HepG2 (cell line): ENCODE measurements at regions not wholly inside any gene's neighbourhood (a gene's known extent, or its start where the extent isn't known, plus 50 kb on each side); places are given as distances from the start of the nearest gene placed in this dataset.

Experiments used
- ATAC-seq: fragments of 200-7000 bp; cut with Tn5 transposase; 3 replicates; pipeline ENCODE4 v1.9.1; 2020; ENCODE audit warnings: mild to moderate bottlenecking, moderate library complexity
- BruUV-seq: library from RNA; stranded (reverse); fragments of 400-500 nt; replicated peaks from 2 replicates; lab custom pipeline; 2021; lab: Mats Ljungman, UMichigan
- CTCF ChIA-PET: fragments of 300-600 bp; formaldehyde crosslinking; extraction: SDS; loops from one replicate; lab custom pipeline; 2021; ENCODE audit warnings: low total read pairs, inconsistent platforms, low intra/inter-chr PET ratio; lab: Yijun Ruan, JAX
- POLR2A ChIA-PET: fragments of 350-600 bp; sonication (Branson Sonifier 250); formaldehyde crosslinking; loops from one replicate; lab custom pipeline; 2020; ENCODE audit warnings: antibody characterized with exemption, inconsistent platforms; lab: Yijun Ruan, JAX
- DNase-seq: peaks from one replicate; pipeline ENCODE4 v3.0.0-alpha.2; 2015; ENCODE audit warnings: low spot score
- FAIRE-seq: peaks from 3 replicates; lab custom pipeline; 2011; peaks lifted over from hg19 to GRCh38; lab: Jason Lieb, UNC
- H2AFZ ChIP-seq: one replicate; pipeline ENCODE4 v1.6.1; 2011; ENCODE audit warnings: low read length, inconsistent platforms
- H3K27ac ChIP-seq: fragments of 300-600 bp; 3 replicates; pipeline ENCODE4 v1.8.0; 2011; ENCODE audit warnings: mixed run types, mild to moderate bottlenecking, mixed read lengths, low read length, inconsistent platforms; ENCODE audit not compliant: insufficient read depth; ENCODE audit errors: extremely low read length
- H3K27me3 ChIP-seq, 2 experiments: fragments of 200-600 bp in 1 of 2; 2 replicates in 1 of 2; 3 replicates in 1 of 2; pipeline versions ENCODE4 v1.6.0 to v1.8.0; 2011; ENCODE audit warnings: low read length in 2 of 2, mild to moderate bottlenecking in 2 of 2, moderate library complexity in 2 of 2, inconsistent platforms in 1 of 2; ENCODE audit not compliant: insufficient read depth in 2 of 2, control insufficient read depth in 1 of 2
- H3K36me3 ChIP-seq, 2 experiments: fragments of 200-600 bp in 1 of 2; replicated peaks in 1 of 2; 2 replicates in 1 of 2; 3 replicates in 1 of 2; pipeline versions ENCODE4 v1.5.1 to v1.8.0; 2011; ENCODE audit warnings: low read length in 2 of 2, inconsistent platforms in 1 of 2; ENCODE audit not compliant: insufficient read depth in 2 of 2, control insufficient read depth in 1 of 2
- H3K4me1 ChIP-seq: 2 replicates; pipeline ENCODE4 v1.5.1; 2012; ENCODE audit warnings: low read length, inconsistent platforms; ENCODE audit not compliant: insufficient read depth
- H3K4me2 ChIP-seq: 2 replicates; pipeline ENCODE4 v1.6.0; 2011; ENCODE audit warnings: low read depth, low read length, inconsistent platforms
- H3K4me3 ChIP-seq, 3 experiments: fragments of 200-600 bp in 1 of 3; sonication (generic), shearing (Covaris generic) in 1 of 3; replicated peaks in 1 of 3; 2 replicates each; pipeline ENCODE4 v1.5.1; 2011 to 2016; ENCODE audit warnings: low read length in 3 of 3, inconsistent platforms in 2 of 3, low read depth in 2 of 3, mild to moderate bottlenecking in 2 of 3, control low read depth in 1 of 3, mixed read lengths in 1 of 3; ENCODE audit not compliant: insufficient read depth in 1 of 3
- H3K79me2 ChIP-seq: one replicate; pipeline ENCODE4 v1.6.1; 2011; ENCODE audit warnings: low read length, inconsistent platforms; ENCODE audit not compliant: insufficient read depth
- H3K9ac ChIP-seq: 2 replicates; pipeline ENCODE4 v1.6.0; 2011; ENCODE audit warnings: mild to moderate bottlenecking, low read depth, low read length, inconsistent platforms; ENCODE audit not compliant: insufficient read depth
- H3K9me3 ChIP-seq: 2 replicates; pipeline ENCODE4 v1.5.1; 2012; ENCODE audit warnings: mild to moderate bottlenecking, low read length
- H4K20me1 ChIP-seq: 2 replicates; pipeline ENCODE4 v1.6.0; 2011; ENCODE audit warnings: inconsistent platforms, mild to moderate bottlenecking, low read length, moderate library complexity; ENCODE audit not compliant: insufficient read depth
- EP300 ChIP-seq, 3 experiments: sonication (generic) in 1 of 3; formaldehyde crosslinking in 1 of 3; IDR thresholded peaks; 2 replicates each; pipeline versions ENCODE4 v1.5.1 to v1.6.1; 2011 to 2020; ENCODE audit warnings: low read depth in 2 of 3, low read length in 2 of 3, borderline replicate concordance in 1 of 3, improper control_type of control experiment in 1 of 3, mild to moderate bottlenecking in 1 of 3, missing genetic modification reagents in 1 of 3, moderate library complexity in 1 of 3
- MAZ ChIP-seq, 2 experiments: sonication (generic) in 1 of 2; formaldehyde crosslinking in 1 of 2; IDR thresholded peaks; 2 replicates each; pipeline versions ENCODE4 v1.5.0 to v1.6.1; 2012 to 2020; ENCODE audit warnings: low read depth in 2 of 2, mild to moderate bottlenecking in 2 of 2, borderline replicate concordance in 1 of 2, improper control_type of control experiment in 1 of 2, low read length in 1 of 2, missing genetic modification reagents in 1 of 2, moderate library complexity in 1 of 2
- NR2F1 ChIP-seq, 2 experiments: fragments of 450-650 bp in 1 of 2; formaldehyde crosslinking in 1 of 2; IDR thresholded peaks; 2 replicates each; pipeline versions ENCODE4 v1.5.0 to v1.6.1; 2016 to 2020; ENCODE audit warnings: mild to moderate bottlenecking in 1 of 2, missing compliant biosample characterization in 1 of 2, missing genetic modification reagents in 1 of 2, moderate library complexity in 1 of 2
- POGZ ChIP-seq: sonication (generic); formaldehyde crosslinking; IDR thresholded peaks from 2 replicates; pipeline ENCODE4 v1.4.0; 2020; ENCODE audit warnings: mild to moderate bottlenecking, missing genetic modification reagents
- RBAK ChIP-seq: sonication (generic); formaldehyde crosslinking; IDR thresholded peaks from 2 replicates; pipeline ENCODE4 v1.5.1; 2020; ENCODE audit warnings: mild to moderate bottlenecking, missing genetic modification reagents
- RORA ChIP-seq: sonication (generic); formaldehyde crosslinking; IDR thresholded peaks from 2 replicates; pipeline ENCODE4 v1.5.0; 2020; ENCODE audit warnings: mild to moderate bottlenecking, missing genetic modification reagents, moderate library complexity
- SUZ12 ChIP-seq: fragments of 150-350 bp; IDR thresholded peaks from 2 replicates; pipeline ENCODE4 v1.6.1; 2014; ENCODE audit warnings: low read depth, low read length
- YEATS2 ChIP-seq: sonication (generic); formaldehyde crosslinking; IDR thresholded peaks from 2 replicates; pipeline ENCODE4 v1.4.0; 2020; ENCODE audit warnings: missing genetic modification reagents, borderline replicate concordance
- WGBS: methylation state at CpG from one replicate; pipeline ENCODE4 v1.1.6; 2017; ENCODE audit warnings: low lambda C conversion rate; 5-methylcytosine and 5-hydroxymethylcytosine counted together
- in situ Hi-C: cut with HindIII; loops from 2 replicates; pipeline ENCODE4 v1.10.0; 2017; ENCODE audit warnings: low pct_unique_long_range_greater_than_20kb; ENCODE audit not compliant: extremely low pct_ligation_motif_present
- intact Hi-C: fragments of 100-400 bp; cut with micrococcal nuclease; formaldehyde crosslinking; loops from one replicate; pipeline ENCODE4 v1.10.0; 2022; ENCODE audit not compliant: unreplicated experiment
- TF ChIP-seq, protein P1 (sequence below), 2 experiments: sonication (generic) in 1 of 2; formaldehyde crosslinking in 1 of 2; IDR thresholded peaks; 2 replicates each; pipeline versions ENCODE4 v1.5.1 to v1.6.1; 2011 to 2020; ENCODE audit warnings: borderline replicate concordance in 1 of 2, low read depth in 1 of 2, low read length in 1 of 2, mild to moderate bottlenecking in 1 of 2, missing genetic modification reagents in 1 of 2, moderate library complexity in 1 of 2

- intact Hi-C loops = no loop called here
- no peaks in the 10 kb centered on the region for H3K9me3 ChIP-seq
- in situ Hi-C loops = no loop called here
- TF ChIP-seq NR2F1 (CRISPR knock-in tag; IDR thresholded peaks at IDR 0.05) = no peak
- no peak for TF ChIP-seq RBAK (CRISPR knock-in tag)
- no peak for TF ChIP-seq YEATS2 (CRISPR knock-in tag)
- TF ChIP-seq RORA = no peak
- TF ChIP-seq EP300 (IDR thresholded peaks at IDR 0.05; ENCODE audit: low read depth in 2 of 2, low read length in 2 of 2) = no peak
- TF ChIP-seq EP300 (CRISPR knock-in tag; IDR thresholded peaks at IDR 0.05; ENCODE audit: borderline replicate concordance) = no peak
- no peak for TF ChIP-seq POGZ (CRISPR knock-in tag)
- TF ChIP-seq SUZ12 = no peak
- TF ChIP-seq, protein P1, sequence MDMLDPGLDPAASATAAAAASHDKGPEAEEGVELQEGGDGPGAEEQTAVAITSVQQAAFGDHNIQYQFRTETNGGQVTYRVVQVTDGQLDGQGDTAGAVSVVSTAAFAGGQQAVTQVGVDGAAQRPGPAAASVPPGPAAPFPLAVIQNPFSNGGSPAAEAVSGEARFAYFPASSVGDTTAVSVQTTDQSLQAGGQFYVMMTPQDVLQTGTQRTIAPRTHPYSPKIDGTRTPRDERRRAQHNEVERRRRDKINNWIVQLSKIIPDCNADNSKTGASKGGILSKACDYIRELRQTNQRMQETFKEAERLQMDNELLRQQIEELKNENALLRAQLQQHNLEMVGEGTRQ (IDR thresholded peaks at IDR 0.05; ENCODE audit: low read depth, low read length) = no peak
- TF ChIP-seq, protein P1 (CRISPR knock-in tag; IDR thresholded peaks at IDR 0.05; ENCODE audit: borderline replicate concordance) = no peak
- no peak for TF ChIP-seq MAZ (IDR thresholded peaks at IDR 0.05; ENCODE audit: borderline replicate concordance, low read depth, low read length)
- TF ChIP-seq MAZ (CRISPR knock-in tag; IDR thresholded peaks at IDR 0.05; ENCODE audit: low read depth) = no peak
- TF ChIP-seq, all 625 proteins: peak for 0
- H3K9ac ChIP-seq = no peak overlapping the region
- no TSS peak for BruUV-seq
- no peak overlapping the region for H3K4me3 ChIP-seq
- no peak overlapping the region for H3K4me2 ChIP-seq
- no peak overlapping the region for H2AFZ ChIP-seq
- no peaks in the 10 kb centered on the region; a peak in 1 of 5 replicates for H3K27me3 ChIP-seq
- ChIA-PET CTCF (no interaction called here), POLR2A (no interaction called here)
- FAIRE-seq = no peak
- no peaks in the 10 kb centered on the region for H3K4me1 ChIP-seq
- no peak for DNase-seq
- WGBS = 42% methylated on average over 6 of the region's 6 CpGs
- no peaks in the 10 kb centered on the region for H3K79me2 ChIP-seq
- no peak for ATAC-seq
- no peaks in the 10 kb centered on the region for H4K20me1 ChIP-seq
- H3K36me3 ChIP-seq = no peaks in the 10 kb centered on the region
- no peak overlapping the region for H3K27ac ChIP-seq
Measured at GRCh38 chr7:41052736-41053135, 650.2 kb downstream of the INHBA start.
